OCI-LY7 (cell line): ENCODE measurements at regions not wholly inside any gene's neighbourhood (a gene's known extent, or its start where the extent isn't known, plus 50 kb on each side); places are given as distances from the start of the nearest gene placed in this dataset.

Experiments
- BruUV-seq: library from RNA; stranded (reverse); fragments of 400-500 nt; replicated peaks from 2 replicates; lab custom pipeline; 2021; lab: Mats Ljungman, UMichigan
- CTCF ChIA-PET: fragments of 300-600 bp; sonication (Branson Sonifier 250); formaldehyde crosslinking; loops from one replicate; lab custom pipeline; 2022; ENCODE audit warnings: antibody characterized with exemption; ENCODE audit not compliant: unreplicated experiment; lab: Charles Lee
- POLR2A ChIA-PET: fragments of 300-600 bp; sonication (Branson Sonifier 250); formaldehyde crosslinking; loops from one replicate; lab custom pipeline; 2022; ENCODE audit warnings: antibody characterized with exemption; lab: Charles Lee
- DNase-seq: peaks from one replicate; pipeline ENCODE4 v3.0.0-alpha.2; 2015; ENCODE audit warnings: low spot score
- H2AFZ ChIP-seq: fragments of 200-600 bp; sonication (generic), shearing (Covaris generic); 2 replicates; pipeline ENCODE4 v1.6.1; 2014; ENCODE audit warnings: mild to moderate bottlenecking, antibody characterized with exemption, low read length, moderate library complexity
- H3K27ac ChIP-seq: fragments of 200-600 bp; sonication (generic); 2 replicates; pipeline ENCODE4 v1.5.1; 2014; ENCODE audit warnings: mixed run types, low read depth, mild to moderate bottlenecking, moderate library complexity, low read length, inconsistent platforms; ENCODE audit not compliant: poor library complexity, severe bottlenecking
- H3K36me3 ChIP-seq: fragments of 200-600 bp; sonication (generic); 2 replicates; pipeline ENCODE4 v1.6.1; 2014; ENCODE audit warnings: mild to moderate bottlenecking, antibody characterized with exemption, low read length, moderate library complexity, mixed read lengths; ENCODE audit not compliant: insufficient read depth
- H3K4me1 ChIP-seq: fragments of 200-600 bp; sonication (generic); 2 replicates; pipeline ENCODE4 v1.5.1; 2014; ENCODE audit warnings: mild to moderate bottlenecking, low read length; ENCODE audit not compliant: insufficient read depth, poor library complexity, severe bottlenecking
- H3K4me2 ChIP-seq: fragments of 200-600 bp; sonication (generic); 2 replicates; pipeline ENCODE4 v1.6.1; 2014; ENCODE audit warnings: mild to moderate bottlenecking, low read length
- H3K4me3 ChIP-seq: fragments of 200-600 bp; sonication (generic); 2 replicates; pipeline ENCODE4 v1.5.1; 2014; ENCODE audit warnings: mild to moderate bottlenecking, low read depth, low read length; ENCODE audit not compliant: poor library complexity, severe bottlenecking
- H3K79me2 ChIP-seq: fragments of 200-600 bp; sonication (generic); 2 replicates; pipeline ENCODE4 v1.6.1; 2016; ENCODE audit warnings: low read depth, mild to moderate bottlenecking, low read length, moderate library complexity, mixed read lengths; ENCODE audit not compliant: insufficient read depth
- H3K9me2 ChIP-seq: fragments of 200-600 bp; sonication (generic); 2 replicates; pipeline ENCODE4 v1.6.1; 2016; ENCODE audit warnings: mild to moderate bottlenecking, low read length, mixed read lengths; ENCODE audit not compliant: insufficient read depth
- H3K9me3 ChIP-seq: fragments of 200-600 bp; sonication (generic); 2 replicates; pipeline ENCODE4 v1.6.1; 2014; ENCODE audit warnings: mild to moderate bottlenecking, mixed run types, low read length, mixed read lengths
- H4K20me1 ChIP-seq: fragments of 200-600 bp; sonication (generic); 2 replicates; pipeline ENCODE4 v1.6.1; 2014; ENCODE audit warnings: mild to moderate bottlenecking, antibody characterized with exemption, low read length, moderate library complexity, mixed read lengths; ENCODE audit not compliant: insufficient read depth
- CTCF ChIP-seq: fragments of 200-600 bp; sonication (generic); conservative IDR thresholded peaks from 2 replicates; pipeline ENCODE4 v1.5.1; 2014; ENCODE audit warnings: mild to moderate bottlenecking, antibody characterized with exemption, low read length, moderate library complexity, mixed read lengths
- EZH2phosphoT487 ChIP-seq: fragments of 200-600 bp; sonication (generic); IDR thresholded peaks from 2 replicates; pipeline ENCODE4 v1.6.1; 2018; ENCODE audit warnings: low read depth, borderline replicate concordance, mild to moderate bottlenecking, mixed run types, antibody characterized with exemption, low read length, moderate library complexity, mixed read lengths
- intact Hi-C: fragments of 100-400 bp; cut with micrococcal nuclease; formaldehyde crosslinking; loops from one replicate; pipeline ENCODE4 v1.10.0; 2022; ENCODE audit not compliant: unreplicated experiment

GRCh38 chr3:95297581-95297980 lies 1234.7 kb downstream of the NSUN3 start:
- no peak for TF ChIP-seq EZH2phosphoT487
- no peak for TF ChIP-seq CTCF
- intact Hi-C loops, result no loop called here
- Histone ChIP-seq H4K20me1 (no peaks in the 10 kb centered on the region), H3K4me3 (no peak overlapping the region), H3K36me3 (no peaks in the 10 kb centered on the region), H2AFZ (no peak overlapping the region), H3K9me3 (no peaks in the 10 kb centered on the region), H3K4me2 (no peak overlapping the region), H3K79me2 (no peaks in the 10 kb centered on the region), H3K4me1 (no peaks in the 10 kb centered on the region), H3K9me2 (no peaks in the 10 kb centered on the region), H3K27ac (no peak overlapping the region)
- ChIA-PET CTCF (no interaction called here), POLR2A (no interaction called here)
- no TSS peak for BruUV-seq
- no peak for DNase-seq

GRCh38 chr3:95302044-95302443 lies 1239.2 kb downstream of the NSUN3 start:
- intact Hi-C loops, result no loop called here
- Histone ChIP-seq H3K79me2 (no peaks in the 10 kb centered on the region), H3K9me2 (no peaks in the 10 kb centered on the region), H3K36me3 (no peaks in the 10 kb centered on the region), H3K27ac (no peak overlapping the region), H3K9me3 (0 out of 2 replicates have a peak, but pooled peaks cover 6% of the 10 kb centered on the region), H3K4me1 (no peaks in the 10 kb centered on the region), H2AFZ (no peak overlapping the region), H3K4me3 (no peak overlapping the region), H3K4me2 (no peak overlapping the region), H4K20me1 (no peaks in the 10 kb centered on the region)
- no peak for TF ChIP-seq CTCF
- no peak for TF ChIP-seq EZH2phosphoT487
- CTCF ChIA-PET, result no interaction called here
- DNase-seq, result no peak
- POLR2A ChIA-PET, result interaction anchor here (0.6 kb wide), 1 partner anchor 776 kb away, joined by 4 read pairs; no protein-coding TSS in a partner anchor
- BruUV-seq, result no TSS peak

GRCh38 chr3:95310560-95310959 lies 1247.7 kb downstream of the NSUN3 start:
- Histone ChIP-seq H3K27ac (no peak overlapping the region), H3K4me2 (no peak overlapping the region), H3K9me3 (no peaks in the 10 kb centered on the region), H3K79me2 (no peaks in the 10 kb centered on the region), H3K4me1 (no peaks in the 10 kb centered on the region), H3K4me3 (no peak overlapping the region), H2AFZ (no peak overlapping the region), H3K9me2 (no peaks in the 10 kb centered on the region), H4K20me1 (no peaks in the 10 kb centered on the region), H3K36me3 (no peaks in the 10 kb centered on the region)
- no peak for DNase-seq
- intact Hi-C loops, result no loop called here
- ChIA-PET POLR2A (no interaction called here), CTCF (no interaction called here)
- BruUV-seq, result no TSS peak
- TF ChIP-seq EZH2phosphoT487 (no peak), CTCF (no peak)
